A549 (cell line): ENCODE measurements at regions not wholly inside any gene's neighbourhood (a gene's known extent, or its start where the extent isn't known, plus 50 kb on each side); places are given as distances from the start of the nearest gene placed in this dataset.

Experiments
- ATAC-seq, 2 experiments: fragments of 200-7000 bp in 1 of 2; fragments of >200 bp in 1 of 2; cut with Nextera tagmentation in 1 of 2; cut with Tn5 transposase in 1 of 2; 3 replicates each; pipeline versions ENCODE4 v1.8.0 to v1.9.1; 2018 to 2020; ENCODE audit warnings: mild to moderate bottlenecking in 1 of 2, moderate library complexity in 1 of 2
- CTCF ChIA-PET: fragments of 300-600 bp; sonication (Branson Sonifier 250); formaldehyde crosslinking; extraction: SDS; loops from one replicate; lab custom pipeline; 2021; ENCODE audit warnings: antibody characterized with exemption, inconsistent platforms; lab: Yijun Ruan, JAX
- POLR2A ChIA-PET: fragments of 350-600 bp; formaldehyde crosslinking; extraction: SDS; loops from one replicate; lab custom pipeline; 2021; ENCODE audit warnings: antibody characterized with exemption, inconsistent platforms; lab: Yijun Ruan, JAX
- DNase-seq, 2 experiments: peaks; one replicate each; pipeline versions ENCODE4 v3.0.0 to v3.0.0-alpha.2; 2011 to 2016; ENCODE audit warnings: low read depth in 1 of 2, low spot score in 1 of 2
- FAIRE-seq: peaks from 2 replicates; lab custom pipeline; 2011; peaks lifted over from hg19 to GRCh38; lab: Jason Lieb, UNC
- H3K27ac ChIP-seq, 2 experiments: fragments of >200 bp; sonication (Bioruptor Twin); formaldehyde crosslinking; 3 replicates each; pipeline ENCODE4 v1.5.1; 2016 to 2017
- H3K4me1 ChIP-seq: fragments of >200 bp; sonication (Bioruptor Twin); formaldehyde crosslinking; 3 replicates; pipeline ENCODE4 v1.6.1; 2016
- H3K4me2 ChIP-seq: fragments of >200 bp; sonication (Bioruptor Twin); formaldehyde crosslinking; 3 replicates; pipeline ENCODE4 v1.6.1; 2016
- H3K4me3 ChIP-seq: fragments of >200 bp; sonication (Bioruptor Twin); formaldehyde crosslinking; 3 replicates; pipeline ENCODE4 v1.5.1; 2016
- H3K9me3 ChIP-seq: fragments of >200 bp; sonication (Bioruptor Twin); formaldehyde crosslinking; 3 replicates; pipeline ENCODE4 v1.6.1; 2016
- BHLHE40 ChIP-seq: IDR thresholded peaks from 2 replicates; pipeline ENCODE4 v1.6.1; 2012; ENCODE audit warnings: low read depth, low read length, inconsistent platforms
- CBX2 ChIP-seq: fragments of 200-600 bp; sonication (generic); IDR thresholded peaks from 2 replicates; pipeline ENCODE4 v1.6.1; 2016; ENCODE audit warnings: low read depth, mild to moderate bottlenecking, borderline replicate concordance
- CHD4 ChIP-seq: fragments of 200-600 bp; sonication (generic); IDR thresholded peaks from 2 replicates; pipeline ENCODE4 v1.6.1; 2016; ENCODE audit warnings: antibody characterized with exemption, mild to moderate bottlenecking, borderline replicate concordance
- CTCF ChIP-seq: fragments of >200 bp; sonication (Bioruptor Twin); formaldehyde crosslinking; IDR thresholded peaks from 3 replicates; pipeline ENCODE4 v1.5.1; 2016
- EHMT2 ChIP-seq: fragments of 200-600 bp; sonication (generic); IDR thresholded peaks from 2 replicates; pipeline ENCODE4 v1.6.1; 2016; ENCODE audit warnings: antibody characterized with exemption, low read depth, mild to moderate bottlenecking, moderate library complexity
- FOSL2 ChIP-seq, 2 experiments: fragments of 450-650 bp in 1 of 2; fragments of >200 bp in 1 of 2; sonication (Bioruptor Twin) in 1 of 2; formaldehyde crosslinking; IDR thresholded peaks; 2 replicates each; pipeline versions ENCODE4 v1.5.0 to v1.6.1; 2016 to 2020; ENCODE audit warnings: mild to moderate bottlenecking in 1 of 2, moderate library complexity in 1 of 2
- HDAC2 ChIP-seq: fragments of 200-600 bp; sonication (generic); IDR thresholded peaks from 2 replicates; pipeline ENCODE4 v1.6.1; 2016
- HEYL ChIP-seq: fragments of 250-450 bp; sonication (Bioruptor Pico); IDR thresholded peaks from 2 replicates; pipeline ENCODE4 v1.8.0; 2021; ENCODE audit warnings: mild to moderate bottlenecking, moderate library complexity
- HMGXB4 ChIP-seq: fragments of 250-450 bp; sonication (Bioruptor Pico); IDR thresholded peaks from 2 replicates; pipeline ENCODE4 v1.5.0; 2021; ENCODE audit warnings: mild to moderate bottlenecking, moderate library complexity, borderline replicate concordance
- HOXB5 ChIP-seq: fragments of 250-450 bp; sonication (Bioruptor Pico); IDR thresholded peaks from 2 replicates; pipeline ENCODE4 v1.5.0; 2020; ENCODE audit warnings: mild to moderate bottlenecking, moderate library complexity
- JUN ChIP-seq, 2 experiments: fragments of >200 bp; sonication (Bioruptor Twin); formaldehyde crosslinking; IDR thresholded peaks; 2 replicates in 1 of 2; 3 replicates in 1 of 2; pipeline ENCODE4 v1.6.1; 2016 to 2017
- KDM5A ChIP-seq: fragments of 200-600 bp; sonication (generic); IDR thresholded peaks from 2 replicates; pipeline ENCODE4 v1.6.1; 2016; ENCODE audit warnings: antibody characterized with exemption, mild to moderate bottlenecking
- MAFK ChIP-seq: fragments of 450-650 bp; IDR thresholded peaks from 2 replicates; pipeline ENCODE4 v1.6.1; 2014; ENCODE audit not compliant: partially characterized antibody
- MAX ChIP-seq: IDR thresholded peaks from 2 replicates; pipeline ENCODE4 v1.6.1; 2012
- NFE2L2 ChIP-seq: fragments of 150-350 bp; conservative IDR thresholded peaks from 2 replicates; pipeline ENCODE4 v1.6.1; 2014; ENCODE audit warnings: low read length
- NPAS2 ChIP-seq: fragments of 250-450 bp; sonication (Bioruptor Pico); IDR thresholded peaks from 2 replicates; pipeline ENCODE4 v1.8.0; 2022; ENCODE audit warnings: mild to moderate bottlenecking, moderate library complexity, borderline replicate concordance
- NR3C1 ChIP-seq: fragments of >200 bp; sonication (Bioruptor Twin); formaldehyde crosslinking; IDR thresholded peaks from 3 replicates; pipeline ENCODE4 v1.6.1; 2017
- PBX3 ChIP-seq: IDR thresholded peaks from 2 replicates; pipeline ENCODE4 v1.6.1; 2012
- PHF8 ChIP-seq: fragments of 200-600 bp; sonication (generic); IDR thresholded peaks from 2 replicates; pipeline ENCODE4 v1.6.1; 2016; ENCODE audit warnings: low read depth, mild to moderate bottlenecking, antibody characterized with exemption, moderate library complexity, borderline replicate concordance
- POLR2AphosphoS2 ChIP-seq: conservative IDR thresholded peaks from 2 replicates; pipeline ENCODE4 v1.6.1; 2012; ENCODE audit warnings: low read length, improper control_type of control experiment, inconsistent platforms
- REST ChIP-seq: fragments of 200-600 bp; sonication (generic); IDR thresholded peaks from 2 replicates; pipeline ENCODE4 v1.6.1; 2016; ENCODE audit warnings: antibody characterized with exemption, mild to moderate bottlenecking, moderate library complexity
- RNF2 ChIP-seq: fragments of 200-600 bp; sonication (generic); IDR thresholded peaks from 2 replicates; pipeline ENCODE4 v1.6.1; 2016; ENCODE audit warnings: low read depth, mild to moderate bottlenecking, antibody characterized with exemption, moderate library complexity, borderline replicate concordance
- SMC3 ChIP-seq: fragments of >200 bp; sonication (Bioruptor Twin); formaldehyde crosslinking; IDR thresholded peaks from 3 replicates; pipeline ENCODE4 v1.6.1; 2018; ENCODE audit warnings: inconsistent platforms
- SREBF2 ChIP-seq: fragments of 450-650 bp; IDR thresholded peaks from 2 replicates; pipeline ENCODE4 v1.6.1; 2014; ENCODE audit warnings: mild to moderate bottlenecking, moderate library complexity
- TFCP2L1 ChIP-seq: fragments of 250-450 bp; sonication (Bioruptor Pico); IDR thresholded peaks from 2 replicates; pipeline ENCODE4 v1.5.0; 2021; ENCODE audit warnings: mild to moderate bottlenecking
- TP53 ChIP-seq: fragments of 250-450 bp; sonication (Bioruptor Pico); IDR thresholded peaks from 2 replicates; pipeline ENCODE4 v1.5.0; 2021; ENCODE audit warnings: mild to moderate bottlenecking, moderate library complexity
- ZSCAN20 ChIP-seq: fragments of 250-450 bp; sonication (Bioruptor Pico); IDR thresholded peaks from 2 replicates; pipeline ENCODE4 v1.8.0; 2022; ENCODE audit warnings: mild to moderate bottlenecking, moderate library complexity
- WGBS: methylation state at CpG from one replicate; pipeline ENCODE4 v1.1.6; 2017; ENCODE audit errors: missing lambda C conversion rate; 5-methylcytosine and 5-hydroxymethylcytosine counted together
- TF ChIP-seq, protein P1 (sequence below): IDR thresholded peaks from 2 replicates; pipeline ENCODE4 v1.6.1; 2012; ENCODE audit warnings: low read depth, borderline replicate concordance
- TF ChIP-seq, protein P2 (sequence below): fragments of 450-650 bp; IDR thresholded peaks from 2 replicates; pipeline ENCODE4 v1.6.1; 2014; ENCODE audit warnings: antibody characterized with exemption

DNA sequence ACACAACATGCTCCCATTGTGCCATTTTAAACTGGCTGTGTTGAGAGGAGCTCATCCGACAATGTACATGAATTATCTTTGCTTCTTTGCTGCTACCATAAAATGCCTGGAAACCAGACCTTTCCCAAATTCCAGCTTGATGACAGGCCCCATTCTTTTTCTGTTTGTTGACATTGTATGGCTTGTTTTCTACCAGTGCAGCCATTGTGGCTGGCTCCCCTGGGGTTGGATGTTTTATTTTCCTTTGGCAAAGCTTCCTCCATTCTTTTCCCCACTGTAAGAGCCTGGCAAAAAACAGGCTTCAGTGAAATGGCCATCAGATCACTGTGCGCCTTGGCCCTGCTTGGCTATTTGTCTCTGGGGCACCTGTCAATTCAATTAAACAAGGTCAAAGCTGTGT lies 532.5 kb downstream of the VRK1 start:
- Histone ChIP-seq H3K27ac (no peak overlapping the region), H3K4me3 (no peak overlapping the region), H3K4me2 (no peak overlapping the region), H3K4me1 (no peaks in the 10 kb centered on the region), H3K9me3 (no peaks in the 10 kb centered on the region)
- TF ChIP-seq MAX (no peak), TFCP2L1 (CRISPR knock-in tag) (no peak), EHMT2 (no peak), REST (no peak), PBX3 (no peak), HMGXB4 (CRISPR knock-in tag) (no peak), RNF2 (no peak), CTCF (no peak), SMC3 (no peak), NR3C1 (no peak), PHF8 (no peak), BHLHE40 (no peak), POLR2AphosphoS2 (no peak), JUN (IDR thresholded peaks at IDR 0.05) (no peak)
- ATAC-seq (no peak), DNase-seq (no peak), FAIRE-seq (no peak)
- ChIA-PET CTCF (interaction anchor here (0.6 kb wide), 1 partner anchor 8 kb away, joined by 3 read pairs; no protein-coding TSS in a partner anchor), POLR2A (no interaction called here)
- 54% methylated on average over 2 of the region's 2 CpGs for WGBS

GRCh38 chr14:97331058-97331457 lies 533.9 kb downstream of the VRK1 start:
- ChIA-PET POLR2A (no interaction called here), CTCF (no interaction called here)
- ATAC-seq (no peak), DNase-seq (no peak), FAIRE-seq (no peak)
- Histone ChIP-seq H3K27ac (no peak overlapping the region), H3K4me1 (no peaks in the 10 kb centered on the region), H3K4me3 (no peak overlapping the region), H3K4me2 (no peak overlapping the region), H3K9me3 (no peaks in the 10 kb centered on the region)
- 46% methylated on average over 3 of the region's 3 CpGs for WGBS
- TF ChIP-seq TP53 (CRISPR knock-in tag): no peak
- TF ChIP-seq JUN (IDR thresholded peaks at IDR 0.05): no peak
- TF ChIP-seq HDAC2: no peak
- no peak for TF ChIP-seq NPAS2 (CRISPR knock-in tag)
- no peak for TF ChIP-seq KDM5A
- no peak for TF ChIP-seq HEYL (CRISPR knock-in tag)
- TF ChIP-seq, protein P1, sequence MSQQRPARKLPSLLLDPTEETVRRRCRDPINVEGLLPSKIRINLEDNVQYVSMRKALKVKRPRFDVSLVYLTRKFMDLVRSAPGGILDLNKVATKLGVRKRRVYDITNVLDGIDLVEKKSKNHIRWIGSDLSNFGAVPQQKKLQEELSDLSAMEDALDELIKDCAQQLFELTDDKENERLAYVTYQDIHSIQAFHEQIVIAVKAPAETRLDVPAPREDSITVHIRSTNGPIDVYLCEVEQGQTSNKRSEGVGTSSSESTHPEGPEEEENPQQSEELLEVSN: no peak
- no peak for TF ChIP-seq FOSL2 (IDR thresholded peaks at IDR 0.05)
- TF ChIP-seq FOSL2 (CRISPR knock-in tag; IDR thresholded peaks at IDR 0.05): no peak
- TF ChIP-seq POLR2AphosphoS2: no peak
- no peak for TF ChIP-seq EHMT2
- TF ChIP-seq NFE2L2: no peak
- TF ChIP-seq, protein P2, sequence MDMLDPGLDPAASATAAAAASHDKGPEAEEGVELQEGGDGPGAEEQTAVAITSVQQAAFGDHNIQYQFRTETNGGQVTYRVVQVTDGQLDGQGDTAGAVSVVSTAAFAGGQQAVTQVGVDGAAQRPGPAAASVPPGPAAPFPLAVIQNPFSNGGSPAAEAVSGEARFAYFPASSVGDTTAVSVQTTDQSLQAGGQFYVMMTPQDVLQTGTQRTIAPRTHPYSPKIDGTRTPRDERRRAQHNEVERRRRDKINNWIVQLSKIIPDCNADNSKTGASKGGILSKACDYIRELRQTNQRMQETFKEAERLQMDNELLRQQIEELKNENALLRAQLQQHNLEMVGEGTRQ: no peak
- no peak for TF ChIP-seq CBX2
- TF ChIP-seq ZSCAN20: no peak
- TF ChIP-seq MAFK: no peak
- no peak for TF ChIP-seq HOXB5
- no peak for TF ChIP-seq CHD4
- no peak for TF ChIP-seq NR3C1
- TF ChIP-seq SREBF2: no peak
